ENCODE measurements at regions not wholly inside any gene's neighbourhood (a gene's known extent, or its start where the extent isn't known, plus 50 kb on each side); places are given as distances from the start of the nearest gene placed in this dataset.

- TF ChIP-seq, protein P1, sequence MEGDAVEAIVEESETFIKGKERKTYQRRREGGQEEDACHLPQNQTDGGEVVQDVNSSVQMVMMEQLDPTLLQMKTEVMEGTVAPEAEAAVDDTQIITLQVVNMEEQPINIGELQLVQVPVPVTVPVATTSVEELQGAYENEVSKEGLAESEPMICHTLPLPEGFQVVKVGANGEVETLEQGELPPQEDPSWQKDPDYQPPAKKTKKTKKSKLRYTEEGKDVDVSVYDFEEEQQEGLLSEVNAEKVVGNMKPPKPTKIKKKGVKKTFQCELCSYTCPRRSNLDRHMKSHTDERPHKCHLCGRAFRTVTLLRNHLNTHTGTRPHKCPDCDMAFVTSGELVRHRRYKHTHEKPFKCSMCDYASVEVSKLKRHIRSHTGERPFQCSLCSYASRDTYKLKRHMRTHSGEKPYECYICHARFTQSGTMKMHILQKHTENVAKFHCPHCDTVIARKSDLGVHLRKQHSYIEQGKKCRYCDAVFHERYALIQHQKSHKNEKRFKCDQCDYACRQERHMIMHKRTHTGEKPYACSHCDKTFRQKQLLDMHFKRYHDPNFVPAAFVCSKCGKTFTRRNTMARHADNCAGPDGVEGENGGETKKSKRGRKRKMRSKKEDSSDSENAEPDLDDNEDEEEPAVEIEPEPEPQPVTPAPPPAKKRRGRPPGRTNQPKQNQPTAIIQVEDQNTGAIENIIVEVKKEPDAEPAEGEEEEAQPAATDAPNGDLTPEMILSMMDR (IDR thresholded peaks at IDR 0.05), result no peak
- TF ChIP-seq POLR2A (IDR thresholded peaks at IDR 0.05), result no peak
Observed at GRCh38 chr2:23127465-23127864, 257.5 kb upstream of the KLHL29 start.
